ENCODE measurements at regions not wholly inside any gene's neighbourhood (a gene's known extent, or its start where the extent isn't known, plus 50 kb on each side); places are given as distances from the start of the nearest gene placed in this dataset.

GRCh38 chr15:95837341-95838004 is 493.0 kb upstream of the NR2F2 start:
- Mint-ChIP-seq H3K36me3 (ENCODE audit: low read depth) (no peaks in the 10 kb centered on the region), H3K27ac (no peak overlapping the region), H3K4me1 (ENCODE audit: low read depth) (peaks cover 27% of the 10 kb centered on the region), H3K4me3 (no peak overlapping the region), H3K27me3 (no peaks in the 10 kb centered on the region), H3K9me3 (no peaks in the 10 kb centered on the region)
- intact Hi-C loops (cut with micrococcal nuclease) = no loop called here
- no peak for DNase-seq
- ChIA-PET POLR2A (no interaction called here), CTCF (no interaction called here)
- ATAC-seq = no peak
- no peak for TF ChIP-seq CTCF (IDR thresholded peaks at IDR 0.05)

DNA sequence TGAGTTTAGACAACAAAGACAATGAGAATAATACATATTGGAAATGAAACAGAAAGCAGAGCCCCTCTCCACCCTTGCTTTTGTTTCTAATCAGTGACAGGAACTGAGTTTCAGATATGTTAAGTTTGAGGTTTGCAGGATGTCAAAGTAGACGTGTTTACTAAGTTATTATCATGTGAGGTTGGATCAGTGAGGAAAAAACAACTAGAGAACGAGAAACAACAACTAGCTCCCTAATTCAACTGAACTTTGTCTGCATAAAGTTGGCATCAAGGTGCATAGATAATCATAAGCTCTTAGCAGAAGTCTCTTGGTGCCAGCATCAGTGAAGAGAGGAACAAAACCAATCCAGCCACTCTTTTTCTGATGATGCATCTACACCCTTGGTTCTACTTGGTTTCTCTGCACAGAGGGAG is 491.1 kb upstream of the NR2F2 start:
- ChIA-PET POLR2A (no interaction called here), CTCF (no interaction called here)
- Mint-ChIP-seq H3K27ac (peak overlapping the region; percentile 59), H3K4me3 (no peak overlapping the region), H3K4me1 (ENCODE audit: low read depth) (peaks cover 29% of the 10 kb centered on the region), H3K27me3 (no peaks in the 10 kb centered on the region), H3K9me3 (no peaks in the 10 kb centered on the region), H3K36me3 (ENCODE audit: low read depth) (no peaks in the 10 kb centered on the region)
- ATAC-seq (peak; percentile 73), DNase-seq (no peak)
- no peak for TF ChIP-seq CTCF (IDR thresholded peaks at IDR 0.05)
- intact Hi-C loops (cut with micrococcal nuclease) = no loop called here

DNA sequence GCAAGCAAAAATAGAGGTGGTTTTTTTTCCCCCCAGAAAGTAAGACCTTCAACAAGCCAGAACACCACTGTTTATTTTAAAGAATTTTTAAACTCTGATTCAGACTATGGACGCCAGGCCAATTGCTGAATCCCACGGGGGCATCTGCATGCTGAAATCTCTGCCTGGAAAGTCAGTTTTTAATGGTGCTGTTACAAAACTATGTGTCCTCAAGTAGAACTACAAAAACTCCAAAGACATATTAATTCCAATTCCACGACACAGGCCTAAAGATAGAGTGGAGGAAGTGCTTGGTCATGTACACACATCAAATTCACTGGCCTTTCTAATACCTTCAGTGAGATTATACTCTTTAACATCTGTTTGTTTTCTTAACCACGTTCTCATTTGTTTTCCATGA is 490.5 kb upstream of the NR2F2 start:
- no peak overlapping the region for H3K27ac Mint-ChIP-seq
- intact Hi-C loops (cut with micrococcal nuclease) = no loop called here
- ATAC-seq (no peak), DNase-seq (no peak)
- H3K4me3 Mint-ChIP-seq = no peak overlapping the region
- no peaks in the 10 kb centered on the region for H3K9me3 Mint-ChIP-seq
- peaks cover 29% of the 10 kb centered on the region for H3K4me1 Mint-ChIP-seq (ENCODE audit: low read depth)
- no peaks in the 10 kb centered on the region for H3K36me3 Mint-ChIP-seq (ENCODE audit: low read depth)
- POLR2A ChIA-PET = no interaction called here
- no peaks in the 10 kb centered on the region for H3K27me3 Mint-ChIP-seq
- TF ChIP-seq CTCF (IDR thresholded peaks at IDR 0.05) = no peak
- CTCF ChIA-PET = no interaction called here

- peaks cover 29% of the 10 kb centered on the region for H3K4me1 Mint-ChIP-seq (ENCODE audit: low read depth)
- no peak for TF ChIP-seq CTCF (IDR thresholded peaks at IDR 0.05)
- DNase-seq (no peak), ATAC-seq (no peak)
- no peak overlapping the region for H3K4me3 Mint-ChIP-seq
- ChIA-PET POLR2A (no interaction called here), CTCF (no interaction called here)
- no peak overlapping the region for H3K27ac Mint-ChIP-seq
- H3K36me3 Mint-ChIP-seq (ENCODE audit: low read depth) = no peaks in the 10 kb centered on the region
- H3K9me3 Mint-ChIP-seq = no peaks in the 10 kb centered on the region
- intact Hi-C loops (cut with micrococcal nuclease) = no loop called here
- H3K27me3 Mint-ChIP-seq = no peaks in the 10 kb centered on the region
Measured at GRCh38 chr15:95840855-95841254, 489.6 kb upstream of the NR2F2 start.

- CTCF ChIA-PET = no interaction called here
- no peak overlapping the region for H3K27ac Mint-ChIP-seq
- no peaks in the 10 kb centered on the region for H3K9me3 Mint-ChIP-seq
- H3K27me3 Mint-ChIP-seq = no peaks in the 10 kb centered on the region
- peaks cover 29% of the 10 kb centered on the region for H3K4me1 Mint-ChIP-seq (ENCODE audit: low read depth)
- DNase-seq (no peak), ATAC-seq (no peak)
- TF ChIP-seq CTCF (IDR thresholded peaks at IDR 0.05) = no peak
- H3K4me3 Mint-ChIP-seq = no peak overlapping the region
- H3K36me3 Mint-ChIP-seq (ENCODE audit: low read depth) = no peaks in the 10 kb centered on the region
- intact Hi-C loops (cut with micrococcal nuclease) = no loop called here
- POLR2A ChIA-PET = no interaction called here
Measured at GRCh38 chr15:95842576-95842975, 487.9 kb upstream of the NR2F2 start.

Measured in activated CD8-positive, alpha-beta T cell treated with anti-CD3 and anti-CD28 coated beads for 36 hours (primary cell).